GM18499 (cell line): ENCODE measurements at regions not wholly inside any gene's neighbourhood (a gene's known extent, or its start where the extent isn't known, plus 50 kb on each side); places are given as distances from the start of the nearest gene placed in this dataset.

Experiments used
- ATAC-seq: cut with Tn5 transposase; IDR thresholded peaks from one replicate; pipeline ENCODE4 v1.9.1; 2021; ENCODE audit warnings: moderate number of reproducible peaks; ENCODE audit not compliant: insufficient read depth, unreplicated experiment

DNA sequence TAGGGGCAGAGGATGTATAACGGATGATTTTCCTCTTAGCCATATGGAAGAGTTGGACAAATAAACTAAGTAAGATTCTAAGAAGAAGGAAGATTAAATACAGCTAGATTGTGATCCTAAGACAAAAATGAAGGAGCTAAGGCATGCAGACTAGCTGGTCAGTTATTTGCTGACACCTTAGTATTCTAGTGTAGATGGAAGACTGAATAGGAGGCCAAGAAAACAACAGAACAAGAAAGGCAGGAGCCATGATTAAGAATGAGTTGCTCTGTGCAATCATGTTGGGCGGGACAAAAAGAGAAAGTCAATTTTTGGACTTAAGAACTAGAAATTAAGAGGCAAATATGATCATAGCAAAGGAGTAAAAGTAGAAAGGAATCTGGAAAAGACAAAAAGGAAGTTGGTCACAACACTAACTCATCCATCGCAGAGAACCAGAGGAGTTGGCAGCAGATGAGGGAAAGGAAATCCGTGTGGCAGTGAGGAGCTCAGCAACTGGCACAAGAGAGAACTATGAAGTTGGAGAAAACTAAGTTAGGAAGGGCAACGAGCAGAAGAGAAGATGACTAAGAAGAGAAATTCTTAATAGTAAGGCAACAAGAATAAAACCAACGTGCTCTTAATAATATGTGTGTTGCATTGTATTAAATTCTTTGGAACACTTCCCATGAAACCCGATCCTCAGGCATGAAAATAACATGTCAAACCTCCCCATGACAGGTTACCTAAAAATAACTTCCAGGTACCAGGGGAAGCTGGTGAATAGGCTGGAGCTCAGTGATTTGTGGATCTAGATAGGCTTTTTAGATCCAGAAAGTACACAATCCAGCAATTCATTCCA is 234.4 kb downstream of the LTN1 start:
- ATAC-seq: no peak

DNA sequence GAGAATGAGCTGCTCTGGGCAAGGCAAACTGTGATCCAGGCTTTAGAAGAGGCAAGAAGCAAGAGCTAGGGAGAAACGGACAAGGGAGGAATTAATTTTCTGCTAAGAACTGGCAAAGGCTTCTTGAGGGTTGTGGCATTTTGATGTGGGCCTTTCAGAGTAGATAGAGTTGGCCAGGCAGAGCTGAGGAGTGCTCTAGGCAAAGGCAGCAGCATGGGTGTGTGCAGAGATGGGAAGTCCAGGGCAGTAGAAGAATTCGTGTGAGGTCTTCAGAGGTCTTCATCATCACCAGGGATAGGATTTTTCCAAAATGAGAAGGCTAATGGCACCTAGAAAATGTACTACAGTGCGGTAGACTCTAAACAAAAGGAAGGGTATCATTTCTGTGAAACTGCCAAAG is 237.8 kb downstream of the LTN1 start:
- no peak for ATAC-seq

DNA sequence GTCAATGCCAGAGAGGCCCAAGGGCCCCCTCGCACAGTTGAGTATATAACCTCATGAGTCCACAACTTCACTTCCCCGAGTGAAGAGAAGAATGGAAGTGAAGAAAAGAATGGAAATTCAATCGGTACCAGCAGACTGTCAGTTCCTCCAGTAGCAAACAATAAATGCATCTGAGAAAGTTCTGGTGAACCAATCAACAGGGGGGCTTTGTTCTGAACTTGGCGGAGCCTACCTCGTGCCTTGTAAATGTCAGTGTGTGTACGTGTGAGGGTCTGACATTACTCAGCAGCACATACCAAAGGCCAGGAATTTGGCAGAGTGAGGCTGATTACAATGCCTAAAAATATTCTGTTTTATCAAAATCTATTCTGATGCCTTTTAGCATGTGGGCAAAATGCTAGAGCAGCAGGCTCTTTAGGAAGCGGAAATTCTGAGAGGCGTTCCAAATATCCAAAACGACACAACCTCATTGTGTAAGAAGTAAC is 238.5 kb downstream of the LTN1 start:
- no peak for ATAC-seq

DNA sequence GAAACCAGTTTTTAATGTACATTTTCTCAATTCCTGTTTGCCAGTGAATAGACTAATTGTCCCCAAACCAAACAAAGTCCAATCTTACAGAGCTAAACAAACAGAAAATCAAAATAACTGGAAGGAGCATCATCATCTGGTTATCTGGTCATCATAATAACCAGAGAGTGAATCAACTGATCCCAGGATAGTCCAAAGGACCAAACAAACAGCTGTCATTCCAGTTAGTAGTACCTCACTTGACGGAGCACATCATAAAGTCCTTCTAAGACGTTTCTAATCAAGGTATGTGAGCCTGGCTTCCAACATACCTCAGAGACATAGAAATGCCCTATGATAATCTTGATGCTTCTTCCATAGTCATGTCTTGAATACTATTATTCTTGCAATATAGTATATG is 240.5 kb downstream of the LTN1 start:
- no peak for ATAC-seq

DNA sequence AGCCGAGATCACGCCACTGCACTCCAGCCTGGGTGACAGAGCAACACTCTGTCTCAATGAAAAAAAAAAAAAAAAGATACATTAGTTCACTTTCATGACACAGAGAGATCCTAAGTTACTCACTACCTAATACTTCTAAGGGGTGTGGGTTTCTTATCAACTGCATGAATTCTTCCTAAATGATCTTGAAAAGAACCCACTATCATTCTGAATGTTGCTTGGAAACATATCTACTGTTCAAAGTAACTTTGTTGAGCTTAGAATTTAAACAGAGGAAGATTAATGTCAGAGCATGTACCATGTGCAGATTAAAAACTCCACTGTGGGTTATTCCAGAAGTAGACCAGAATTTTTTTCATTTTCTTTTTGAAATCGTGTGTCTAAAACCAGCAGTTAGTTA is 241.5 kb downstream of the LTN1 start:
- no peak for ATAC-seq

DNA sequence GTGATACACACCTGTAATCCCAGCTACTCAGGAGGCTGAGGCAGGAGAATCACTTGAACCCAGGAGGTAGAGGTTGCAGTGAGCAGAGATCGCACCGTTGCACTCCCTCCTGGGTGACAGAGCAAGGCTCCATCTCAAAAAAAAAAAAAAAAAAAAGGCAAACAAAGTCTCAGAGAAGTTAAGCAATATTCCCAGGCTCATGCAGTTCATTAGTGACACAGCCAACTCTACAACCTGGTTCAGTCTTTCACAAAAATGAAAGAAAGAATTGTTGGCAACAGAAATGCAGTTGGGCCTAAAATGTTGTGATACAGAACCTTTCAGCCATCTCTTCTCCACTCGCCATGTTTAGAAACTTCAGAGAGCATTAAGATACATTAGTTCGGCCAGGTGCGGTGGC is 242.1 kb downstream of the LTN1 start:
- no peak for ATAC-seq

DNA sequence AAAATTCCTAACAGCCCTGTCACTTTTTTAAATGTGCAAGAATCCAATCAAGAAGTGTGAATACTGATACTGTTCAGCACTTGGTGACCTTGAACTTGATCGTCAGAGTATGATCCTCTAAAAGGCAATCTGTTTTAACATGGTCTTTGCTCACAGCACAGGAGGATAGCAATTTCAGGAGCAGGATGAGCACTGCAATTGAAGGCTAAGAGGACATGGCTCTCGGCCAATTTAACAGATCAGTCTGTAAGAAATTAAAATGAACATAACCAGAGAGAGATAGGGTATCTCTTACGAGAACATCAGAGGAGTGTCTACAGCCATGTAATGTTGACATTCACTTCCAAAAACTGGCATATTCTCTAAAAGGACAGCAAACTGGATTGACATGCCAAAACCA is 243.1 kb downstream of the LTN1 start:
- no peak for ATAC-seq

DNA sequence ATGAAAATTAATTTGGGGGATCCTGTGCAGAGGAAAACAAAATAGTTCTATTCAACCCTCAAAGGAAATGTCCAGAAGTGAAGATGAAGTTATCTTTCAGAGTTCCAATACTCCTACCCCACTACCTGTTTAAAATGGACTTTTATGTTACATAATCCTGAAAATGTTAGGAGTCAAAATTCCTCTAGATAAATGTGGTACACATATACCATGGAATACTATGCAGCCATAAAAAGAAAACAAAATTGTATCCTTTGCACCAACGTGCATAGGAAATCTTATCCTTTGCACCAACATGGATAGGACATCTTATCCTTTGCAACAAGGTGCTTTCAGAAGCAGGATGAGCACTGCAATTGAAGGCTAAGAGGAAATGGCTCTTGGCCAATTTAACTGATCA is 245.2 kb downstream of the LTN1 start:
- no peak for ATAC-seq

DNA sequence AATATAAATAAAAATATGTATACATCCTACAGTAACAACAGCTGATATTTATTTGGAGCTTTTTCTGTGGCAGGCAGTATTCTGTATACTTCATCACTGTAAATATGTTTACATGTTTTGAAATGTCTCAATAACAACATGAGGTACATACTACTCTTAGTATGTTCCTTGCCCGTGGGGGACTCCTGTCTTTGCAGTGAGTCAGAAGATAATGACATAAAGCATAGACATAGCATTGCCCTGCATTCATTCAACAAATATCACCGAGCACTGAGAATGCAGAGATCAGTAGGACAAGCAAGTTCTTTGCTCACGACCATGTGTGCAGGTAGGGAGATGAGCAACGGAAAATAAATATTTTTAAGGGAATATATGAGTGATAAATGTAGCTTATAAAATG is 246.5 kb downstream of the LTN1 start:
- ATAC-seq: no peak

DNA sequence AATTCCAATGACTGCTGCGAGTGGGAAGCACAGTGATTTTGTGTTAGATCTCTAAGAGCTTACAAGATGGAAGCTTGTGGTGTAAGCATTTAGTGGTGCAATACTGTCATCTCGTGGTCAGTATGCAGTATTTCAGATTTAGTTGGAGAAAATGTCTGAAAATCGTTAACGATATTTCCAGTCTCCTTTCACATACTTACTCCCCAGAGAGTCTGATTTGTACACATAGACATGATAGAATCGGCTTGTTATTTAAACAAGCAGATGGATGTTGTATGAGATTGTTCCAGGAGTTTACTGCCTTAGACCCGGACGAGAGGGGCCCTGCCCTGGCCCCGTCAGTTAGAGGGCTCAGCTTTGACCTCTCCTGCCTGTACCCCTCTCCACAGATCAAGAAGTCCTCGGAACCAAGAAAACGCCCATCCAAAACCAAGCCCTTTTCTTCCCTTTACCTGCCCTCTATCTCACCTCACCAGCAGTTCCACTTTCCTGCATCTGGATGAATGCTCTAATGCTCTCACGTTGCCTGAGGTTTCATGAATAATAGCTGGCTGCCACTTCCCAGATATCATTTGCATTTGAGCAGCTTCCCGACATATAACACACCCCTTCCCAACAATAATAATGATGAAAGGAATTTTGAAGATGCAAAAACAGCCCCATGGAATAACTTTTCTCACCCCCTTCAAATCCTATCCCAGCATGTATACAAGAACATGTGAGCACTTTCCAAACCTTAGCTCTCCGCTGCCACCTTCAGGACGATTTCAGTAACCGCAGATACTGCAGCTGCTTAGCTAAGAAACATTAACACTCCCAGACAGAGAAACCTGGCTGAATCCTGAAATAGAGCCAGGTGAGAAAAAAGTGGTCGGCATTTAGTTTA is 247.3 kb downstream of the LTN1 start:
- peak; percentile 74 for ATAC-seq

DNA sequence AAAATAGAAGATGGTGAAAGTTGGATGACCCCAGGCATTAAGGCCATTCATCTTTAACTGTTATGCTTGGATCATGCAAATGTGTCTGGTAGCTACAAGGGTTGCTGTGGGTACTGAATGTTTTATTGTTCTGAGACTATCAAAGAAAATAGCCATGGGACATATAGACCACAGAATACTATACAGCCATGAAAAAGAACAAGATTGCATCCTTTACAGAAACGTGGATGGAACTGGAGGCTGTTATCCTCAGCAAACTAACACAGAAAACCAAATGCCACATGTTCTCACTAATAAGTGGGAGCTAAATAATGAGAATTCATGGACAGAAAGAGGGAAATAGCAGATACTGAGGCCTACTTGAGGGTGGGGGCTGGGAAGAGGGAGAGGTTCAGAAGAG is 249.0 kb downstream of the LTN1 start:
- ATAC-seq: no peak

DNA sequence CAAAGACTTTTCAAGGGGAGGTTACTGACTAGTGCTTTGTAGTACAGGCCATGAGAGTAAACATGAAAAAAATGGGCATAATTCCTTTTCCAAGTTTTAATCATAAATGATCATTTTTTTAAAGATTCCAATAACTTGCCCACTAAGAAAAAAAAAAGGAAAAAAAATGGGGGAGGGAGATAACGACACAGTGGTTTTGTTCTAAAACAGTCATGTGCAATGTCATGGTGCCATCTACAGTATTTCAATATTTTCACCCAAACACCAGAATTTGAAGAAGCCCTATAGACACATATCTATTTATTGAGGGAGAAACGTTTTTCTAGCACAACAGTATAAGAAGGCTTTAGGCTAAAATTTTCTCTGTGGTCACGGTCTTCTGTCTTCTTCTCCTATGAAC is 250.2 kb downstream of the LTN1 start:
- no peak for ATAC-seq

DNA sequence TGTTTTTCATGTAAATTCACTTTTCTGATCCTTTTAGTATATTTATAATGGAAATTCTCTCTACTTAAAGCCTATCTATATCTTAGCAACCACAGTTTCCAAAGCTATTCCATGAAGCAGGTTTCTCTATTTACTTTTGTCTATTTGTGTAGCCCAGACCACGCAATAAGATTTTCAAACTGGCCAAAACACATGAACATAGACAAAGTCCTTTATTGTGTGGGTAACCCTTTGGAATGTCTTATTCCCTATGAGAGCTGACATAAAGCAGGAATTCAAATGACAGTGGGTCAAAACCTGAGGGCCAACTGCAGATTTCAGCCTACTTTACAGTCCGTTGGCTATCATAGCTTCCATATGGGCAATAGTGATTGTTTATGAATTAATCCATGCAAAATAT is 252.6 kb downstream of the LTN1 start:
- no peak for ATAC-seq

DNA sequence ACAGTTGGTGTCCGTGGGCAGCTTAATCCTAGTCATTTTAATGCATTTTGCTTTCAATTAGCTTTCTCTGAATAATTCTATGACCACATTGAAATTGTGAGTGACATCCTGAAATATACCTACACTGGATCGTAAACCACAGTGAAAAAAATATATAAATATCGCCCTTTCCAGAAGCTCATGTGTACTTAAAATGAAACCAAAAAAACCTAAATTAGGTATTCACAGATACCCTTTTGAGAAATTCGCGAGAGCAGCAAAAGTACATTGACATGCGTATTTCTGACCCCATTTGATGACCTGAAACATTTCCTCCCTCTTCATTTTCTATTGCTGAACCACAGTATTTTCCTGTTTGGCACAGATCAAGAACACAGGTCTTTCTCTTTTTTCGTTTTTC is 253.8 kb downstream of the LTN1 start:
- peak; percentile 72 for ATAC-seq

DNA sequence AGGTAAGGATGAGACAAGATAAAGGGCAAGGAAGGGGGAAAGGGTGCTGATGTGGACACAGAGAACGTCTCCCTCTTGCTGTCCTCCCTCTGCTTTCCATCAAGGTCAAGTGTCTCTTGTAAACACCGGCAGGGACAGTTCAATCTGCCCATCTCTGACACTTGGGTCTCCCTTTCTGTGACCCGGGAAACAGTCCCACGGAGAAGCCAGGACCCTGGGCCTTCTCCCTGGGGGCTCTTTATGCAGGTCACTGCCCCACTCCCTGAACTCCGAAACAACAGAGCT is 254.3 kb downstream of the LTN1 start:
- no peak for ATAC-seq

DNA sequence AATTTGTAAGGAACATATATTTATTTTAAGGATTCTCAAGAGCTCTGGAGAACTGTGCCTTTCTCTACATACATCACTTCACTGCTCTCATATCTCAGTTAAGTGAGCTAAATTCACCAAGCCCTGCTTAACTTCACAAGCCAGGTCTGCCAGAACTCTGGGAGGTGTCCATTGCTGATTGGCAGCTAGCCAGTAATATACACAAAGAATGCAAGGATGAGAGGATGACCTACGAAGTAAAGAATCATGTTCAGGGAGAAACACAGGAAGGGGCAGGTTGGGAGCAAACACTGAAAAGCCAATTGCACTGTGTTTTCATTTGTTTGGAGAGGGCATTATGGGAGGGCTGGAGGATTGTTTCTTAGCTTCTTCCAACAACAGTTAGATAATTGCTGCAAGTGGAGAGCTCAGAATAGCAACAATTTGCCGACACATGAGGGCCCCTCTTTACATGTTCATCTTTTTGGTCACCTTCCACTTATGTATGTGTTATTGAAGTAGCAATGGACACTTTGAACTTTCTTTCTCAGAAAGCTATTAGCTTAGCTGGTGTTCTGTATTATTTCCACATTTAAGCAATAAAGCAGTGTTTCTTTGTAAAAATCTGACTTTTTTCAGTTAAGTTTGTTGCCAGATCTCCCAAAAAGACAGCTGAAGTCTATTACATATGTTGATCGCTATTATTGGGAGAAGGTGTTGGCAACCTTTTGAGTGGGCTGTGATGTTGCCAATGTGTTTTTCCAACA is 254.8 kb downstream of the LTN1 start:
- no peak for ATAC-seq

DNA sequence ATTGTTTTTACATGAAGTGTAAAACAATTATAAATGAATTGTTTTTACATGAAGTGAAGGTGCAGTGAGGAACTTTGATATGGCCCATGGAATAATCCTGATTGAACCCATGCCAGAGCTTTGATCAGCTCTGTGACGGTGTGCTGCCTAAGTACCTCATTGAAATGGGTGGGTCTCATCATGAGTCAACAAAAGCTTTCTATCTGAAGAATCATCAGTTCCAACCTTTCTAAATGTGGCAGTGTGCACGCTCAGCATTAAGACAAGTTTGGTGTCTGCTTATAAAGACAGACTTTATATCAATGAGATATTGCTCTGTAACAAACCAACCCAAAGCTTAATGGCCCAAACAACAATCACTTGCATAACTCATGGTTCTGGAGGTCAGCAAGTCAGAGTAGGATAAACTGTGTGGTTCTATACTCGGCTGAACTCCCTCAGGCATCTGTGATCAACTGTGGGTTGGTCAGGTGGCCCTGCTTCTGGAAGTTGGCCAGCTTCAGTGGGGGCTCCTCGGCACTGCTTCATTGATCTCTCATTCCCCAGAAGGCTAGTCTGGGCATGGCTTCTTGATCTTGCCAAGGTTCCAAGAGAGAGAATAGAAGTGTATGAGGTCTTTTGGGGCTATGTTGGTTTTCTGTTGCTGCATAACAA is 258.0 kb downstream of the LTN1 start:
- no peak for ATAC-seq

DNA sequence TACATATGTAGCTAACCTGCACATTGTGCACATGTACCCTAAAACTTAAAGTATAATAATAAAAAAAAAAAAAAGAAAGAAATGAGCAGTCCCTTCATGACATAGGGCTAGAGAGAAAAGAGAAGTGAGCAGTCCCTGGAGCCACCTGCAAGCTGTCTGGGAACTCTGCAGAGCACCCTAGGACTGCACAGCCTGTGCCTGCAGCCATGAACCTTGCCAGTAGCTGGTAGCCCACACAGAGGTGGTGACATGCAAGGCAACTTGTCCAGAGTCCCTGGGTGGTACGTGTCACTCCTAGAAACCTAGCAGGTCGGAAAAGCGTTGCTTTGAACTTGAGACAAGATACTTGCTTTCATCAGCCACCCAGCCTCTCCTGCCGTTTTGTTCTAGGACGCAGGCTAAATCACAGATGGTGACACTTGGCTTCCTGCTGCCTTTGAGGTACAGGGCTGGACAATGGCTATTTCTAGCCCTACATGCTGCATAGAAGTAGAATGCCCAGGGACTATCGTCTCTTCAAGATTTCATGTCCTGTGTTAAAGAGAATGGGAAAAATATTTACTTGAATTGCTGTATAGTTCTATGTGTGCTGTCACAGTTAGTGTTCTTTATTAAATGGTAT is 260.9 kb downstream of the LTN1 start:
- no peak for ATAC-seq

DNA sequence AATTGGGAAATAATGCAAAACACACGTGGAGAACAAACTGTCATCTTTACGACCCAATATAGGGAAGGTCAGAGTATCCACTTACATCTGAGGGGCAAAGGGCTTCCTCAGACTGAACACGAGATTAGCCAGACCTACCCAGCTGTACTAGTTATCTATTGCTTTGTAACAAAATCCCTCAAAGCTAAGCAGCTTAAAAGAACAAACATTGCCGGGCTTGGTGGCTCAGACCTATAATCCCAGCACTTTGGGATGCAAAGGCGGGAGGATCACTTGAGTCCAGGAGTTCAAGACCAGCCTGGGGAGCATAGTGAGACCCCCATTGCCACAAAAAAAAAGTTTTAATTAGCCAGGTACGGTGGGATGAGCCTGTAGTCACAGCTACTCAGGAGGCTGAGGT is 262.8 kb downstream of the LTN1 start:
- no peak for ATAC-seq

DNA sequence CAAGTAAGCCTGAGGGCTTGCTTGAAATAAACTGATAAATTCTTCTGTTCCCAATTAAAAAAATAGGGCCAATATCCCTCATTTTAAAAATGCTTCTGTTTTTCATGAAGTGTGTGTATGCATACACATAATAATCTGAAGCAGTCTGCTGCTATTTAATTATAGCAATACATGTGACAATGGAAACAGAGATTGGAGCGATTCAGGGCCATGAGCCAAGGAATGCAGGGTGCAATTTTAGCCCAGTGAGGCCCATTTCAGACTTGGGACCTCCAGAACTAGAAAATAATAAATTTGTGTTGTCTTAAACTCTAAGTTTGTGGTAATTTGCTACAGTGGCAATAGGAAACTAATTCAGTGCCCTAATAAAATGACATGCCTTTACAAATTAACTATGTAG is 264.9 kb downstream of the LTN1 start:
- no peak for ATAC-seq
